PC-9 (cell line): ENCODE measurements at regions not wholly inside any gene's neighbourhood (a gene's known extent, or its start where the extent isn't known, plus 50 kb on each side); places are given as distances from the start of the nearest gene placed in this dataset.

Source experiments
- BruUV-seq: library from RNA; stranded (reverse); fragments of 400-500 nt; replicated peaks from 2 replicates; lab custom pipeline; 2021; lab: Mats Ljungman, UMichigan
- CTCF ChIA-PET: fragments of 300-600 bp; sonication (Branson Sonifier 250); formaldehyde crosslinking; loops from one replicate; lab custom pipeline; 2022; ENCODE audit warnings: antibody characterized with exemption; lab: Charles Lee
- POLR2A ChIA-PET: fragments of 300-600 bp; sonication (Branson Sonifier 250); formaldehyde crosslinking; loops from one replicate; lab custom pipeline; 2022; ENCODE audit warnings: antibody characterized with exemption; ENCODE audit not compliant: unreplicated experiment; lab: Charles Lee
- DNase-seq, 2 experiments: peaks; one replicate each; pipeline versions ENCODE4 v3.0.0 to v3.0.0-alpha.2; 2015 to 2022; ENCODE audit warnings: mixed read lengths in 1 of 2
- H2AFZ ChIP-seq: fragments of 200-600 bp; sonication (generic); 2 replicates; pipeline ENCODE4 v1.8.1; 2017; ENCODE audit warnings: antibody characterized with exemption
- H3F3A ChIP-seq: fragments of 200-600 bp; sonication (generic); 2 replicates; pipeline ENCODE4 v1.8.1; 2017; ENCODE audit warnings: antibody characterized with exemption, mild to moderate bottlenecking, low read depth; ENCODE audit not compliant: insufficient read depth
- H3K27ac ChIP-seq: fragments of 200-600 bp; sonication (generic); 2 replicates; pipeline ENCODE4 v1.6.1; 2016; ENCODE audit warnings: mixed run types
- H3K27me3 ChIP-seq: fragments of 200-600 bp; sonication (generic); 2 replicates; pipeline ENCODE4 v1.6.1; 2016; ENCODE audit warnings: low read depth, mixed run types; ENCODE audit not compliant: insufficient read depth
- H3K36me3 ChIP-seq: fragments of 200-600 bp; sonication (generic); 2 replicates; pipeline ENCODE4 v1.6.1; 2016; ENCODE audit warnings: low read depth, mixed run types
- H3K4me1 ChIP-seq: fragments of 200-600 bp; sonication (generic); replicated peaks from 2 replicates; pipeline ENCODE4 v1.6.1; 2016; ENCODE audit warnings: mixed run types; ENCODE audit not compliant: insufficient read depth
- H3K4me2 ChIP-seq: fragments of 200-600 bp; sonication (generic); 2 replicates; pipeline ENCODE4 v1.6.1; 2017; ENCODE audit warnings: mixed run types
- H3K4me3 ChIP-seq: fragments of 200-600 bp; sonication (generic); 2 replicates; pipeline ENCODE4 v1.6.1; 2016; ENCODE audit warnings: mixed run types
- H3K79me2 ChIP-seq: fragments of 200-600 bp; sonication (generic); 2 replicates; pipeline ENCODE4 v1.6.1; 2017; ENCODE audit warnings: low read depth, mixed run types
- H3K9me2 ChIP-seq: fragments of 200-600 bp; sonication (generic); 2 replicates; pipeline ENCODE4 v1.8.1; 2017; ENCODE audit warnings: mild to moderate bottlenecking; ENCODE audit not compliant: insufficient read depth
- H3K9me3 ChIP-seq: fragments of 200-600 bp; sonication (generic); 2 replicates; pipeline ENCODE4 v1.8.1; 2016; ENCODE audit warnings: low read depth; ENCODE audit not compliant: insufficient read depth
- H4K20me1 ChIP-seq: fragments of 200-600 bp; sonication (generic); 2 replicates; pipeline ENCODE4 v1.8.1; 2017; ENCODE audit not compliant: insufficient read depth
- EZH2 ChIP-seq: fragments of 200-600 bp; sonication (generic); IDR thresholded peaks from 2 replicates; pipeline ENCODE4 v1.8.0; 2017; ENCODE audit warnings: antibody characterized with exemption, low read depth
- intact Hi-C: fragments of 100-400 bp; cut with micrococcal nuclease; formaldehyde crosslinking; loops from one replicate; pipeline ENCODE4 v1.10.0; 2022; ENCODE audit not compliant: unreplicated experiment
- TF ChIP-seq, protein P1 (sequence below): fragments of 200-600 bp; sonication (generic); conservative IDR thresholded peaks from 2 replicates; pipeline ENCODE4 v1.6.1; 2017; ENCODE audit warnings: mixed run types, antibody characterized with exemption, mild to moderate bottlenecking, moderate library complexity

DNA sequence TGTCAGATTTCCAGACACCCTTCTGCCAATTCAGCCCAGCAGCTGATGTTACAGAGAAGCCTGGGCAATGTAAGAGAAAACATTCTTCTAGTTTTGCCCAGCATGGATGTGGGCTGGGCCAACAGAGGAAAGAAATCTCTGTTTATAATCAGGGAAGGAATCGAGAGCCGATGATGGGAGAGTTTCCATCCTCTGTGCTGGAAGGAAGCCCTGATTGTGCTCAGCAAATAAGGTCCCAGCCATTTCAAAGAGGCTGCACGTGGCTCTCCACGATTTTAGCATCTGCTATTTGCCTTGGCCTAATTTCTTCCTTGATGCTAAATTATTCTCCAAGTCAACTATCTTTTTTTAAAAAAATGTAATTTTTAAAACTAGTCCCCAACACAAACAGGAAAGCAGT is 70.0 kb downstream of the IRX6 start:
- no peak overlapping the region for H2AFZ ChIP-seq
- BruUV-seq, result no TSS peak
- CTCF ChIA-PET, result no interaction called here

DNA sequence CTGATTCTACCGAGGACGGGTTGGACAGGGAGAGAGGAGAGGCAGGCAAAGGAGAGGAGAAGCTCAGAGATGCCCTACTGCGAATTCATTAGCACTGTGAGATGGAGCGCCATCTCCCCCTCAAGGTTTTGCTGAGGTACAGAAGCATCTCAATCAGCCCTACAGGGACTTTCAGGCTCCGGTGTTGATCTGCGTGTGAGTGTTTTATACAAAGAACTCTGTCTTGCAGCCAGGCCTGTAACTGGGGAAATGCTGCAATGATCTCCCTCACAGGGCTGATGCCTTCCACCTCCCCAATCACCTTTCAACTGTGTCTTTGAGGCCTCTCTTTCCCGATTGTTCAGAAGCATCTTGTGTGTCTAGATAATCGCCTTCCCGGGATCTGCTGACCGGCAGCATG is 74.8 kb downstream of the IRX6 start:
- Histone ChIP-seq H3K9me2 (no peaks in the 10 kb centered on the region), H4K20me1 (no peaks in the 10 kb centered on the region), H3F3A (no peaks in the 10 kb centered on the region), H3K27ac (no peak overlapping the region), H3K4me3 (no peak overlapping the region), H3K4me2 (no peak overlapping the region), H3K4me1 (no peaks in the 10 kb centered on the region), H3K9me3 (no peaks in the 10 kb centered on the region), H2AFZ (no peak overlapping the region), H3K36me3 (no peaks in the 10 kb centered on the region), H3K27me3 (0 out of 2 replicates have a peak, but pooled peaks cover 3% of the 10 kb centered on the region), H3K79me2 (no peaks in the 10 kb centered on the region)
- POLR2A ChIA-PET, result no interaction called here
- DNase-seq, result no peak
- TF ChIP-seq EZH2, result no peak
- TF ChIP-seq, protein P1, sequence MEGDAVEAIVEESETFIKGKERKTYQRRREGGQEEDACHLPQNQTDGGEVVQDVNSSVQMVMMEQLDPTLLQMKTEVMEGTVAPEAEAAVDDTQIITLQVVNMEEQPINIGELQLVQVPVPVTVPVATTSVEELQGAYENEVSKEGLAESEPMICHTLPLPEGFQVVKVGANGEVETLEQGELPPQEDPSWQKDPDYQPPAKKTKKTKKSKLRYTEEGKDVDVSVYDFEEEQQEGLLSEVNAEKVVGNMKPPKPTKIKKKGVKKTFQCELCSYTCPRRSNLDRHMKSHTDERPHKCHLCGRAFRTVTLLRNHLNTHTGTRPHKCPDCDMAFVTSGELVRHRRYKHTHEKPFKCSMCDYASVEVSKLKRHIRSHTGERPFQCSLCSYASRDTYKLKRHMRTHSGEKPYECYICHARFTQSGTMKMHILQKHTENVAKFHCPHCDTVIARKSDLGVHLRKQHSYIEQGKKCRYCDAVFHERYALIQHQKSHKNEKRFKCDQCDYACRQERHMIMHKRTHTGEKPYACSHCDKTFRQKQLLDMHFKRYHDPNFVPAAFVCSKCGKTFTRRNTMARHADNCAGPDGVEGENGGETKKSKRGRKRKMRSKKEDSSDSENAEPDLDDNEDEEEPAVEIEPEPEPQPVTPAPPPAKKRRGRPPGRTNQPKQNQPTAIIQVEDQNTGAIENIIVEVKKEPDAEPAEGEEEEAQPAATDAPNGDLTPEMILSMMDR, result no peak
- BruUV-seq, result no TSS peak
- CTCF ChIA-PET, result no interaction called here
- intact Hi-C loops, result no loop called here

More for the DNA sequence above, 70.0 kb downstream of the IRX6 start:
- no peaks in the 10 kb centered on the region for H3F3A ChIP-seq
- H3K36me3 ChIP-seq, result no peaks in the 10 kb centered on the region
- intact Hi-C loops, result no loop called here
- TF ChIP-seq, protein P1, result no peak
- no peak for TF ChIP-seq EZH2
- no peak overlapping the region for H3K4me2 ChIP-seq
- H3K4me1 ChIP-seq, result peaks cover 11% of the 10 kb centered on the region
- H3K27me3 ChIP-seq, result no peaks in the 10 kb centered on the region
- no peak overlapping the region for H3K4me3 ChIP-seq
- H3K9me2 ChIP-seq, result no peaks in the 10 kb centered on the region
- no peak overlapping the region for H3K27ac ChIP-seq
- POLR2A ChIA-PET, result no interaction called here
- no peaks in the 10 kb centered on the region for H4K20me1 ChIP-seq
- no peak for DNase-seq
- no peaks in the 10 kb centered on the region for H3K79me2 ChIP-seq
- H3K9me3 ChIP-seq, result no peaks in the 10 kb centered on the region

DNA sequence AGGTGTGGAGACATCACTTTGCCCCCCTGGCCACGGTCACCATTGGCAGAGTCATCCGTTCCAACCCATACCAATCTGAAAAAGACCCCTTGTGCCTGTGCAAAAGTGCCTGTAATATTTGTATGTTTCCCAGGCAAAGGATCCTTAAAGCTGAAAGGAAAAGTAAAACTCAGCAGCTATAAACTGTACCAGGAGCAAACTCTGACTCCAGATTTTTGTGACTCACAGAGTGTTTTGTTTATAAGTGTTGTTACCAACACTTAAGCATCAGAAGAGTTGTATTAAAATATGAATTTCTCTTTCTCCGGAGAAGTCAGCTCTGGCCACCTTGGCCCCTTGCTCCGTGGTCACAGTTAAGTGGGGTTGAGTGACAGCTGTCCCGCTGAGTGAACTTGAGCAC is 75.9 kb downstream of the IRX6 start:
- intact Hi-C loops, result no loop called here

More for the DNA sequence above, 75.9 kb downstream of the IRX6 start:
- Histone ChIP-seq H3K9me2 (no peaks in the 10 kb centered on the region), H4K20me1 (no peaks in the 10 kb centered on the region), H3K4me3 (no peak overlapping the region), H3F3A (no peaks in the 10 kb centered on the region), H3K4me2 (no peak overlapping the region), H3K79me2 (no peaks in the 10 kb centered on the region), H3K4me1 (no peaks in the 10 kb centered on the region), H3K27me3 (0 out of 2 replicates have a peak, but pooled peaks cover 3% of the 10 kb centered on the region), H2AFZ (no peak overlapping the region), H3K9me3 (no peaks in the 10 kb centered on the region), H3K27ac (no peak overlapping the region), H3K36me3 (no peaks in the 10 kb centered on the region)
- TF ChIP-seq, protein P1, result no peak
- no peak for TF ChIP-seq EZH2
- DNase-seq, result no peak
- BruUV-seq, result no TSS peak
- CTCF ChIA-PET, result no interaction called here
- POLR2A ChIA-PET, result no interaction called here
